GM06990 (cell line): ENCODE measurements at regions not wholly inside any gene's neighbourhood (a gene's known extent, or its start where the extent isn't known, plus 50 kb on each side); places are given as distances from the start of the nearest gene placed in this dataset.

ENCODE experiments used
- DNase-seq: peaks from one replicate; pipeline ENCODE4 v3.0.0-alpha.2; 2011; ENCODE audit not compliant: insufficient read length; ENCODE audit errors: extremely low read depth
- H3K27me3 ChIP-seq: replicated peaks from 2 replicates; pipeline ENCODE4 v1.6.0; 2011; ENCODE audit warnings: low read length; ENCODE audit not compliant: control insufficient read depth, insufficient read depth
- H3K36me3 ChIP-seq: 2 replicates; pipeline ENCODE4 v1.5.1; 2011; ENCODE audit warnings: low read length; ENCODE audit not compliant: control insufficient read depth, insufficient read depth
- H3K4me3 ChIP-seq: replicated peaks from 2 replicates; pipeline ENCODE4 v1.5.1; 2011; ENCODE audit warnings: low read depth, mild to moderate bottlenecking, control low read depth, low read length
- TF ChIP-seq, protein P1 (sequence below): IDR thresholded peaks from 2 replicates; pipeline ENCODE4 v1.5.1; 2011; ENCODE audit warnings: low read length, control low read depth, mild to moderate bottlenecking, inconsistent platforms; ENCODE audit not compliant: insufficient read depth, poor library complexity, severe bottlenecking

DNA sequence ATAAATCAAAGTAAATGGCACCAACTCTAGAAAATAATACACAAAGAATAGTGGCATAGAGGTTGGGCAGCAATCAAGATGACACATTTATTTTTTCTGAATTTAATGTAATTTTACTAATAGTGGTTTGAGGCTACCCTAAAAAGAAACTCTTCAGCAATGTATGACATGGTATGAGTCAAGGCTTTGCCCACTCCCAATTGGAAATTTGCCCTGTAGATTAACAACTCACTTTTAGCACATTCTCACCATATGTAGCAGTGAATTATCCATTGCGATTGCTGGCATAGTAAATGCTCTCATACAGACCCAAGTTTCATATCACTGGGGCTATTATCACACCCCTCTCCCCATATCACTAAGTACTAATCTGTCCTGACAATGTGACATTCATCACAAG is 832.1 kb upstream of the ZNF608 start:
- no peaks in the 10 kb centered on the region for H3K36me3 ChIP-seq
- no peaks in the 10 kb centered on the region for H3K27me3 ChIP-seq
- H3K4me3 ChIP-seq: no peak overlapping the region
- no peak for DNase-seq
- TF ChIP-seq, protein P1, sequence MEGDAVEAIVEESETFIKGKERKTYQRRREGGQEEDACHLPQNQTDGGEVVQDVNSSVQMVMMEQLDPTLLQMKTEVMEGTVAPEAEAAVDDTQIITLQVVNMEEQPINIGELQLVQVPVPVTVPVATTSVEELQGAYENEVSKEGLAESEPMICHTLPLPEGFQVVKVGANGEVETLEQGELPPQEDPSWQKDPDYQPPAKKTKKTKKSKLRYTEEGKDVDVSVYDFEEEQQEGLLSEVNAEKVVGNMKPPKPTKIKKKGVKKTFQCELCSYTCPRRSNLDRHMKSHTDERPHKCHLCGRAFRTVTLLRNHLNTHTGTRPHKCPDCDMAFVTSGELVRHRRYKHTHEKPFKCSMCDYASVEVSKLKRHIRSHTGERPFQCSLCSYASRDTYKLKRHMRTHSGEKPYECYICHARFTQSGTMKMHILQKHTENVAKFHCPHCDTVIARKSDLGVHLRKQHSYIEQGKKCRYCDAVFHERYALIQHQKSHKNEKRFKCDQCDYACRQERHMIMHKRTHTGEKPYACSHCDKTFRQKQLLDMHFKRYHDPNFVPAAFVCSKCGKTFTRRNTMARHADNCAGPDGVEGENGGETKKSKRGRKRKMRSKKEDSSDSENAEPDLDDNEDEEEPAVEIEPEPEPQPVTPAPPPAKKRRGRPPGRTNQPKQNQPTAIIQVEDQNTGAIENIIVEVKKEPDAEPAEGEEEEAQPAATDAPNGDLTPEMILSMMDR: no peak

DNA sequence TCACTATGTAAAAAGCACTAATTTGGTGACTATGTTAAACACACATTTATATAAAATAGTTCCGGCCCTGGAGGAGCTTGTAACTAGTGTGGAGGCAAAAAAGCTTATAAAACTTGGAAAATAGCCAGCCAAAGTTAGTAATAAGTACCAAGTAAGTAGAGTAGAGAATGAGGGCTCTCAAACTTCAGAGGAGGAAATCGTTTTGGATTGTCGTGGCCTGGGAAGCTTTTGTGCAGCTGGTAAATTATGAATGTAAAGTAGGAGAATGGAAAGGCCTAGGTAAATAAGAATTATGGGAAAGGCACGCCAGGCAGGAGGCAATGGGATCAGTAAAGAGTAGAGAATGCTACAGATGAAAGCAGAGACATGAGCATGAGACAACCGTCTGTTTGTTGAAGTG is 832.7 kb upstream of the ZNF608 start:
- TF ChIP-seq, protein P1: no peak
- Histone ChIP-seq H3K27me3 (no peaks in the 10 kb centered on the region), H3K4me3 (no peak overlapping the region), H3K36me3 (no peaks in the 10 kb centered on the region)
- no peak for DNase-seq

DNA sequence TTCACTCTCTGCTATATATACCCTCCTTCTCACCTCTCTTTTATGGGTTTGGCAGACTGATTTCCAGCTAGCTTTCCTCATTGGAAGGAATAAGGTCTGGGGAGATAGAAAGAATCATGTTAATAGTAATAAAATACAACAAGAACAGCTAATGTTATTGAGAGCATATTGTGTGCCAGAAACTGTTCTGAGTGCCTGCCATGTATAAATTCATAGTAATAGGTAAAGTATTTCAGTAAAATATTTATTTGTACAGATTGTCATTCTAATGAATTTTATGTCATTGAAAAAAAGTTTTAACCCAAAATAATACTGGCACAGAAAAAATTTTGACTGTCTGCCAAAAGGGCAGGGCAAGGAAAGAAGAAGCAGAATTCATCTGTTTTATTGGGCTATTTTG is 834.9 kb upstream of the ZNF608 start:
- Histone ChIP-seq H3K27me3 (no peaks in the 10 kb centered on the region), H3K36me3 (no peaks in the 10 kb centered on the region), H3K4me3 (no peak overlapping the region)
- TF ChIP-seq, protein P1: no peak
- DNase-seq: no peak

DNA sequence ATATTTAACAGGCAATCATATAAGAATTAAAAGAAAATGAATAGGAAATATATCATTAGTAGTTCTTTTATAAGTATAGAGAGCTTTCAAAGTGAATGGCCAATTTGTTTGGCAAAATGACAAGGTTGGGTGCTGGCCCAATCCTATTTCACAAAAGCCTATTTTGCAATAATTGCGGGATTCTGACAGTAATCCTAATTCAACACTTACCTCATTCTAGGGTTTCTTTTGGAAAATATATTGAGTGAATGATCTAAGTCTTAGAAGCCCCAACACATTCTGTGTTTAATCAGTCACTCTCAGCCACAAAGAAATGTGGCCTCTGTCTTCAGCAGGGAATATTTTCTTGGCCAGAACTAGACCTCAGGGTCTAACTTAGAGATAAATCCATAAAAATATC is 835.9 kb upstream of the ZNF608 start:
- H3K4me3 ChIP-seq: no peak overlapping the region
- H3K27me3 ChIP-seq: no peaks in the 10 kb centered on the region
- no peaks in the 10 kb centered on the region for H3K36me3 ChIP-seq
- TF ChIP-seq, protein P1: no peak
- no peak for DNase-seq

DNA sequence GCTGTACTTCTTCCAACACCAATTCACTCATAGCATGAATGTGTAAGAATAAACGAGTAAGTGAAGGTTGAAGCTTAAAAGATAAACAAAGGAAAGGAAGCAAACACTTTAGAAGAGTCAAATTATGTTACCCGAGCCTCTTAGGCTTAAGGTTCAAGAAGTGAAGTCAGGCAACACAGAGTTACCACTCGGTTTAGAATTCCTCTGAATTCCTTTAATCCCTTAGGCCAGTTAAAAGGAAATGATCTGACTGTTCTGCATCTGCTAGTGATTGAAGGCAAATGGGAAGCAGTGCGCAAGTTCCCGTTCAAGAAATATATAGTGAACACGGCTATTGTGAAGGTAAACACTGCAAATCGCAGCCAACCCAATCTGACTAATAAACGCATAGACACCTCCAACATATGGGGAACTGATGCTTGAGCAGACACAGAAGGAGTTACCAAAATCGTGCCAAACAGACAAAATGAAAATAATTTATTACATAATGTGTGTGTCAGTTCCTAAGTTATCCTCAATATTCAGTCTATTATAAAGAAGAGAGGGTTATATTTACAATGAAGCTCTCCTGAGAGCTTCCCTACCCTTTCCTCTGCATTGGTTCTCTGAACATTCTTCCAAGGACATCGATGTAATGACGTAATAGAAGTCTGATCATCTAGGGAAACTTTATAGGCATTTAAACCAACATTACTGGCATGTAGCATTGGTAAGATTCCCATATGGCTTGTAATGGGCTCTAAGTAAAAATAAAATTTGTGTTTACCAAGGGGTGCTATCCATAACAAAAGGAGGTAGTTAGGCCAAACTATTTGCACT is 837.1 kb upstream of the ZNF608 start:
- H3K4me3 ChIP-seq: no peak overlapping the region
- no peak for DNase-seq
- H3K27me3 ChIP-seq: no peaks in the 10 kb centered on the region
- TF ChIP-seq, protein P1: no peak
- no peaks in the 10 kb centered on the region for H3K36me3 ChIP-seq
